SU-DHL-6 (cell line): ENCODE measurements at regions not wholly inside any gene's neighbourhood (a gene's known extent, or its start where the extent isn't known, plus 50 kb on each side); places are given as distances from the start of the nearest gene placed in this dataset.

ENCODE experiments used
- CTCF ChIP-seq: fragments of 200-600 bp; sonication (generic); IDR thresholded peaks from one replicate; pipeline ENCODE4 v1.5.1; 2017; ENCODE audit warnings: antibody characterized with exemption, mild to moderate bottlenecking, low read length, moderate library complexity; ENCODE audit not compliant: insufficient read depth, poor library complexity, severe bottlenecking
- EZH2phosphoT487 ChIP-seq: fragments of 200-600 bp; sonication (generic), shearing (Covaris generic); conservative IDR thresholded peaks from 2 replicates; pipeline ENCODE4 v1.6.1; 2018; ENCODE audit warnings: mild to moderate bottlenecking, antibody characterized with exemption, low read length, moderate library complexity, mixed read lengths

GRCh38 chr1:147077081-147077480 is 95.2 kb downstream of the PRKAB2 start:
- no peak for TF ChIP-seq CTCF
- TF ChIP-seq EZH2phosphoT487: no peak
